SK-N-SH treated with all-trans-retinoic acid at 6 μM for 48 hours (cell line): ENCODE measurements at regions not wholly inside any gene's neighbourhood (a gene's known extent, or its start where the extent isn't known, plus 50 kb on each side); places are given as distances from the start of the nearest gene placed in this dataset.

Experiments
- ATAC-seq: fragments of 200-7000 bp; cut with Tn5 transposase; 3 replicates; pipeline ENCODE4 v1.9.1; 2020; ENCODE audit warnings: mild to moderate bottlenecking, moderate library complexity
- ARNTL ChIP-seq: fragments of 450-650 bp; formaldehyde crosslinking; IDR thresholded peaks from 2 replicates; pipeline ENCODE4 v1.5.0; 2020; ENCODE audit warnings: low read depth, mild to moderate bottlenecking, moderate library complexity, borderline replicate concordance
- BACH2 ChIP-seq: fragments of 250-450 bp; sonication (Bioruptor Pico); IDR thresholded peaks from 2 replicates; pipeline ENCODE4 v1.9.0; 2021; ENCODE audit warnings: mild to moderate bottlenecking, borderline replicate concordance
- CREB5 ChIP-seq: fragments of 250-450 bp; sonication (Bioruptor Pico); IDR thresholded peaks from 2 replicates; pipeline ENCODE4 v1.5.1; 2020; ENCODE audit warnings: low read depth, mild to moderate bottlenecking, moderate library complexity
- CSDC2 ChIP-seq: fragments of 250-450 bp; sonication (Bioruptor Pico); IDR thresholded peaks from 2 replicates; pipeline ENCODE4 v1.5.0; 2020; ENCODE audit warnings: mild to moderate bottlenecking, moderate library complexity
- CSRNP3 ChIP-seq: fragments of 250-450 bp; sonication (Bioruptor Pico); IDR thresholded peaks from 2 replicates; pipeline ENCODE4 v1.5.1; 2021; ENCODE audit warnings: mild to moderate bottlenecking, moderate library complexity
- GLIS3 ChIP-seq: fragments of 250-450 bp; sonication (Bioruptor Pico); IDR thresholded peaks from 2 replicates; pipeline ENCODE4 v1.5.0; 2020; ENCODE audit warnings: mild to moderate bottlenecking, moderate library complexity
- PATZ1 ChIP-seq: fragments of 250-450 bp; sonication (Bioruptor Pico); IDR thresholded peaks from 2 replicates; pipeline ENCODE4 v1.8.0; 2020; ENCODE audit warnings: mild to moderate bottlenecking, moderate library complexity, borderline replicate concordance
- POU6F1 ChIP-seq: fragments of 250-450 bp; sonication (Bioruptor Pico); IDR thresholded peaks from 2 replicates; pipeline ENCODE4 v1.8.0; 2021; ENCODE audit warnings: low read depth, mild to moderate bottlenecking, moderate library complexity, borderline replicate concordance
- RARB ChIP-seq: fragments of 250-450 bp; sonication (Bioruptor Pico); IDR thresholded peaks from 2 replicates; pipeline ENCODE4 v1.8.0; 2021; ENCODE audit warnings: mild to moderate bottlenecking, moderate library complexity
- SNAI2 ChIP-seq: fragments of 250-450 bp; sonication (Bioruptor Pico); IDR thresholded peaks from 2 replicates; pipeline ENCODE4 v1.5.0; 2020; ENCODE audit warnings: mild to moderate bottlenecking, moderate library complexity
- TCF4 ChIP-seq: fragments of 250-450 bp; sonication (Bioruptor Pico); IDR thresholded peaks from 2 replicates; pipeline ENCODE4 v1.8.0; 2021; ENCODE audit warnings: mild to moderate bottlenecking, moderate library complexity, borderline replicate concordance
- TOX ChIP-seq: fragments of 250-450 bp; sonication (Bioruptor Pico); IDR thresholded peaks from 2 replicates; pipeline ENCODE4 v1.8.0; 2021; ENCODE audit warnings: mild to moderate bottlenecking, moderate library complexity, borderline replicate concordance
- TSHZ2 ChIP-seq: fragments of 250-450 bp; sonication (Bioruptor Pico); IDR thresholded peaks from 2 replicates; pipeline ENCODE4 v1.5.0; 2020; ENCODE audit warnings: mild to moderate bottlenecking, moderate library complexity
- ZC3H10 ChIP-seq: fragments of 250-450 bp; sonication (Bioruptor Pico); IDR thresholded peaks from 2 replicates; pipeline ENCODE4 v1.5.1; 2021; ENCODE audit warnings: mild to moderate bottlenecking, moderate library complexity
- ZFP3 ChIP-seq: fragments of 250-450 bp; sonication (Bioruptor Pico); IDR thresholded peaks from 2 replicates; pipeline ENCODE4 v1.5.0; 2020; ENCODE audit warnings: mild to moderate bottlenecking, moderate library complexity
- ZFP30 ChIP-seq: fragments of 450-650 bp; formaldehyde crosslinking; IDR thresholded peaks from 2 replicates; pipeline ENCODE4 v1.5.0; 2022; ENCODE audit warnings: mild to moderate bottlenecking, moderate library complexity
- ZNF565 ChIP-seq: fragments of 450-650 bp; formaldehyde crosslinking; conservative IDR thresholded peaks from 2 replicates; pipeline ENCODE4 v1.5.0; 2020; ENCODE audit warnings: low read depth, mild to moderate bottlenecking, moderate library complexity
- ZNF8 ChIP-seq: fragments of 450-650 bp; formaldehyde crosslinking; IDR thresholded peaks from 2 replicates; pipeline ENCODE4 v1.5.0; 2020; ENCODE audit warnings: mild to moderate bottlenecking, moderate library complexity

GRCh38 chr7:57342954-57343353, 107.0 kb upstream of the ZNF716 start:
- TF ChIP-seq CREB5 (CRISPR knock-in tag) (no peak), SNAI2 (CRISPR knock-in tag) (no peak), POU6F1 (CRISPR knock-in tag) (no peak), ZNF8 (no peak), ARNTL (CRISPR knock-in tag) (no peak), TOX (CRISPR knock-in tag) (no peak), TCF4 (CRISPR knock-in tag) (no peak), RARB (CRISPR knock-in tag) (no peak), GLIS3 (CRISPR knock-in tag) (no peak), PATZ1 (CRISPR knock-in tag) (no peak)
- no peak for ATAC-seq

GRCh38 chr7:57343901-57344622, 105.9 kb upstream of the ZNF716 start:
- ATAC-seq: no peak
- TF ChIP-seq CSRNP3 (CRISPR knock-in tag): no peak

GRCh38 chr7:57344957-57345356, 105.0 kb upstream of the ZNF716 start:
- TF ChIP-seq ZFP30 (CRISPR knock-in tag) (no peak), BACH2 (no peak), ZNF8 (no peak), ZC3H10 (no peak)
- no peak for ATAC-seq

GRCh38 chr7:57348646-57349269, 101.2 kb upstream of the ZNF716 start:
- no peak for ATAC-seq
- TF ChIP-seq TOX (CRISPR knock-in tag) (no peak), CREB5 (CRISPR knock-in tag) (no peak), CSRNP3 (CRISPR knock-in tag) (no peak), ZFP30 (CRISPR knock-in tag) (no peak), ZNF565 (CRISPR knock-in tag) (no peak), CSDC2 (CRISPR knock-in tag) (no peak), TSHZ2 (CRISPR knock-in tag) (no peak), ZFP3 (CRISPR knock-in tag) (no peak)
